GM19463 (cell line): ENCODE measurements at regions not wholly inside any gene's neighbourhood (a gene's known extent, or its start where the extent isn't known, plus 50 kb on each side); places are given as distances from the start of the nearest gene placed in this dataset.

ENCODE experiments used
- ATAC-seq: cut with Tn5 transposase; IDR thresholded peaks from one replicate; pipeline ENCODE4 v1.9.1; 2021; ENCODE audit warnings: mild to moderate bottlenecking, moderate library complexity; ENCODE audit not compliant: unreplicated experiment

DNA sequence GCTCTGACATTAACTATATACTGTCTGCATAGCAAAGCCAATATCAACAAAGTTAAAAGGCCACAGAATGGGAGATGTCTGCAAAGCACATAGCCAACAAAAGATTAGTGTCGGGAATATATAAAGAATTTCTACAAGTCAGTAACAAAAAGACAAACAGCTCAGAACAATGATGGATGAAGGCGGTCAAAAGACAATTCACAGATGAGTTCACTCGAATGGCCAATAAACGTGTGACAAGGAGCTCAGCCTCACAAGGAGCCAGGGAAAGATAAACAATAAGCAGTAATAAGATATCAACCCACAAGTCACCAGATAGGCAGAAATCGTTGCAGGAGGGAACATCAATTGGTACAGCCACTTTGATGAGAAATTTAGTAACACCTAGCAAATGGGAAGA, 106.0 kb upstream of the ISX start:
- no peak for ATAC-seq

DNA sequence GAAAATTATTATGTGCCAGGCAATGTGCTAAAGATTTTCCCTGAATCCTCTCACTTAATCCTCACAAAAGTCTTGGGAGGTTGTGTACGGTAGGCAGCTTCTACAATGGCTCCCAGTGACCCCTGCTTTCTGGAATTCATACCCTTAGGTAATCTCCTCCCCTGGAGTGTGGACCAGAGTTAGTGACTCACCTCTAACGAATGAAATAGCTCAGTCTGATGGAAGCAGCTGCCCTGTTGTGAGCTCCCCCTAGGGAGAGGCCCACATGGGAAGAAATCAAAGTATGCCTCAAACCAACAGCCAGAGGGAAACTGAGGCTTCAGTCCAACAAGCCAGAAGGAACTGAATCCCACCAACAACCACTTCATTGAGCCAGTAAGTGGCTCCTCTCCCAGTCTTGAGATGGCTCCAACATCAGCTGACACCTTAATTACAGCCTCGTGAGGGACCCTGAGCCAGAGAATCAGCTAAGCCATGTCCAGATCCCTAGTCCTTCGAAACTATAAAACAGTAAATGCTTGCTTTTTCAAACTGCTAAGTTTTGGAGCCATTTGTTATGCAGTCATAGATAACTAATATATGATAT, 98.9 kb upstream of the ISX start:
- ATAC-seq, result no peak

- ATAC-seq, result no peak
These were observed 96.8 kb upstream of the ISX start for GRCh38 chr22:34969001-34969790.

GRCh38 chr22:34971456-34971855, 94.5 kb upstream of the ISX start:
- ATAC-seq, result no peak

GRCh38 chr22:34972191-34972897, 93.6 kb upstream of the ISX start:
- no peak for ATAC-seq

DNA sequence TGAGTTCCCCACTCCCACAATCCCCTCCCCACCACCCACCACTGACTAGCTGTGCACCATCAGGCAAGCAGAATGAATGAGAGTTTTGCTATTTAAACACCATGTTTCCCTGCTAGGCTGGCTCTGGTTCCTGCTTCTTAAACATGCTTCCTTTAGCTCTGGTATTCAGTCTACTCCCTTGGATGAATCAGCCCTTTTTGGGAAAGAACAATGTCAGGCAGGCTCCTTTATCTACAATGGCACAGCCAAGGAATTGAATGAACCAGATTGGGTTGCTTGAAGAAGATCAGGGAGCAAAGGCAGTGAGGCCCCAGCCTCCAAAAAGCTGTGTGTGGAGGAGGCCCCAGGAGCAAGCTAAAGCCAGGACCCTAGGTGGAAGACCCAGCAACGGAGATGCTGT, 92.9 kb upstream of the ISX start:
- no peak for ATAC-seq

DNA sequence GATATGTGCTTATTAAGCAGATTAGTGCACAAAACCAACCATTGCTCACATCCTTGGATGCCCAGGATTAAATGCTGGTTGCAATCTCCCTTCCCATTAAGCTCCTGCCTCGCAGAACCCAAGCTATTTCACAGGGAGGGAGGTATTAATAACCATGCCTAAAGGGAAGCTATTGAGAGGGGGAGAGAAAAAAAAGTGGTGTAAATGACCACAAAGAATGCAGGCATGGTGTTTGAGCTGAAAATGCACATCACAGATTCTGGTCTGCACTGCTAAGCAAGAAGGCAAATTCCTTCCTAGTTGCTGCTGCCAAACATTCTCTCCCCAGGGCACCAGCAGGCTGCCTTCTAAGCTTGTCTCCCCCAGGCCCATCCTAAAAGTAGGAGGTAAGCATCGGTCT, 92.0 kb upstream of the ISX start:
- no peak for ATAC-seq

GRCh38 chr22:34975721-34976120, 90.2 kb upstream of the ISX start:
- ATAC-seq, result no peak

- no peak for ATAC-seq
These were observed 89.5 kb upstream of the ISX start for GRCh38 chr22:34976474-34976873.

- ATAC-seq, result no peak
These were observed 89.1 kb upstream of the ISX start for GRCh38 chr22:34976886-34977285.

DNA sequence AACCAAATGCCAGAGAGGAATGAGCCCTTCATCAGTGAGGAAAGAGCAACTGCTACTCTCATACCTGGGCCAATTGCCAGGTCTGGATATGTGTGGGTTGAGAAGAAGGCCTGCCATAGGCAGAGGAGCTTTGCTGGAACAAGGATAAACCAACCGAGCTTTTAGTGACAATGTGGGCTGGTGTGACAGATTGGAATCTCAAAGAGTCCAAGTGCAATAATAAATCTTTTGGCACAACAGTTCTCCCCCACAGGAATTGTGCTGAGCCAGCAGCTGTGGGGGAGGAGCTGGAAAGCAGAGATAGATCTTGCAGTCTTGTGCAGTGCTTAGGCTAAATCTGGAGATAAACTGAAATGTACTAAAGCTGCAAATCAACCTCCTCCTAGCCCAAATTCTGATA, 79.4 kb upstream of the ISX start:
- no peak for ATAC-seq

GRCh38 chr22:34992672-34993071, 73.3 kb upstream of the ISX start:
- no peak for ATAC-seq

DNA sequence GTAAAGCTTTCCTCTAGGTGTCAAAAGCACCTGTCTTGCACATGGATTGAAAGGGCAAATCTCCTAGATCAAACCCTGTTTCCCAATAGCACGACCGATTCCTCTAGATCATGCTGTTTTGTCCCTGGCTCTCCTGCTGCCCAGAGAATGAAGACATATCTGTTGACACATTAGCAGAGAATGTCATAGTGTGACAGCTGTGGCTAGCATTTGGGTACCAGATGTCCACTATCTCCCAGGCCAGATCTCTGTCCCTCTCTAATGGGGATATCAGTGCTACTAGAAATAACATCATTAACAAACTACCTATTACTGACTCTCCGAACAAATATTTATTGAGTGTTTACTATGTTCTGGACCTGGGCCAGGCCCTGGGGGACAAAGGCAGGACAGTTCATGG, 72.4 kb upstream of the ISX start:
- ATAC-seq, result no peak

DNA sequence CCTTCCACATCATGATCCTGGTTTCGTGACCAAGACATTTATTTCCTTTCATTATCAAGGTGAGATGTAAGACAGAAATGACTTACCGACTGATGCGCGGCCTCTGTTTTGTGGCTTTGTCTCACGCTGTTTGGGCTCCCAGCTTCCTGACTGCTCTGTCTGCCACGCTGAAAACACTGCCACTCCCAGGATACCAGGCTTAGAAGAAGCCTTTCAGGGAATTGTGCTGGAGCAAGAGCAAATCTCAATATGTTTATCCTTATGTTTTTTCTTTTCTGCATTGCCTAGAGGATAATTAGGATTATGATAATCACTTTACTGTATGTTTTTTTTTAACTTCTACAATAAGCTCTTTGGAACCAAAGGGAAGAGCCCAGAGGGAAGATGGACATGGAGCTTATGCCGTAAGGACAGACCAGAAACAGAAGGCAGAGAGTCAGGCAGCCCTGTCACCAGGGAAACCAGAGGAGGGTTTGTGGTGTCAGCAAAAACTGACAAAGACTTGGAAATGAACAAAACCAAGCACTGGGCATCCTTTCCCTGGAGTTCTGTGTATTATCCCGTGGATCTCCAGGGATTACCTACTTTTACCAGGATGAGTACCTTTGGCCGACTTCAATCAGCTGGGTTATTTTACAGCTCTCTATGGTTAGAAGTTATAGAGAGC, 68.2 kb upstream of the ISX start:
- ATAC-seq, result no peak

GRCh38 chr22:34998921-34999320, 67.0 kb upstream of the ISX start:
- ATAC-seq, result no peak

GRCh38 chr22:35008213-35008612, 57.7 kb upstream of the ISX start:
- peak; percentile 50 for ATAC-seq

DNA sequence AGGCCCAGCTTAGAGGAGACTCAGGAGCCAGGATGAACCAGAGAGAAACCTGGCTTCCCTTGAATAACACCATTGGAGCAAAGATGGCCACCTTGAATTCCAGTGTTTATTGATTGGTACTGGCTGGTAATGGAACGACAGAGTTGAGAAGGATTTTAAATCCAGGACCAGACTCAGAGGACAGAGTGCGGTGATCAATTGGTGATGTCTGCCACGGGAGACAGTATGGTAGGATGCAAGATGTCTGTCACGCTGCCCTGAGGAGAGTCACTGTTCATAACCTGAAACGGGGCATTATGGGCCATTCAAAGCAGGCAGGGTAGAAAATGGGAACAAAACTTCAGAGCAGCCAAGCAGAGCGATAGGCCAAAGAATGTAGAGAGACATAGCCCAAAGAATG, 55.4 kb upstream of the ISX start:
- no peak for ATAC-seq

DNA sequence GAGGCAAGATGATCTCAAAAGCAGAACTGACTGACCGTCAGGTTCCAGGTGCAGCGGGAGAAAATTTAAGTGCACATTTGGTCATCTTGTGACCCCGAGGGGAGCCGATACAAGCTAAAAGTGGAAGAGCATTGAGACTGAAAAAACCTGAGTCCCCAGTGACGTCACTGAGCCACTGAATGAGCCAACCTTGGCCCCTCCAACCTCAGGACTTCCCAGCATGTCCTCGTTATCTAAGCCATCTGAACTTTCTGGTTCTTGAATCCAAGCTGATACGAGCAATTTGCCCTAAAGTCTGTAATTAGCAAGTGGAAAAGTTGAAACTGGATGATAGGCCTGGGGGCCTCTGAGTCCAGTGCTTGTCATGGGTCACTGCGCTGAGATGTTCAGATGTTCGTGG, 51.1 kb upstream of the ISX start:
- no peak for ATAC-seq
